Ascending aorta (tissue), 2 donors: ENCODE measurements at regions not wholly inside any gene's neighbourhood (a gene's known extent, or its start where the extent isn't known, plus 50 kb on each side); places are given as distances from the start of the nearest gene placed in this dataset.

Experiments
- DNase-seq, 2 donors: peaks; one replicate each; pipeline ENCODE4 v3.0.0-alpha.2; 2019; ENCODE audit warnings: low spot score in 2 of 2
- H3K27ac ChIP-seq, 2 donors: fragments of 200-600 bp; sonication (generic); one replicate each; pipeline ENCODE4 v1.5.1; 2016 to 2017; ENCODE audit warnings: mild to moderate bottlenecking in 1 of 2
- H3K27me3 ChIP-seq: fragments of 200-600 bp; sonication (generic); one replicate; pipeline ENCODE4 v1.5.1; 2017
- H3K36me3 ChIP-seq, 2 donors: fragments of 200-600 bp; sonication (generic); one replicate each; pipeline ENCODE4 v1.5.1; 2016
- H3K4me1 ChIP-seq, 2 donors: fragments of 200-600 bp; sonication (generic); one replicate each; pipeline ENCODE4 v1.5.1; 2016 to 2017; ENCODE audit warnings: mild to moderate bottlenecking in 1 of 2
- H3K4me3 ChIP-seq, 2 donors: fragments of 200-600 bp; sonication (generic); one replicate each; pipeline ENCODE4 v1.5.1; 2016 to 2017; ENCODE audit warnings: mild to moderate bottlenecking in 1 of 2
- H3K9me3 ChIP-seq, 2 donors: fragments of 200-600 bp; sonication (generic); one replicate each; pipeline ENCODE4 v1.5.1; 2016
- intact Hi-C: fragments of 100-400 bp; cut with DNase I; formaldehyde crosslinking; loops from one replicate; pipeline ENCODE4 v1.15.1; 2023
- TF ChIP-seq, protein P1 (sequence below), 3 experiments: fragments of 200-600 bp in 2 of 3; fragments of 450-650 bp in 1 of 3; sonication (generic) in 2 of 3; IDR thresholded peaks; one replicate each; pipeline ENCODE4 v1.5.1; 2016 to 2019; ENCODE audit warnings: antibody characterized with exemption in 3 of 3, mild to moderate bottlenecking in 1 of 3, moderate library complexity in 1 of 3

DNA sequence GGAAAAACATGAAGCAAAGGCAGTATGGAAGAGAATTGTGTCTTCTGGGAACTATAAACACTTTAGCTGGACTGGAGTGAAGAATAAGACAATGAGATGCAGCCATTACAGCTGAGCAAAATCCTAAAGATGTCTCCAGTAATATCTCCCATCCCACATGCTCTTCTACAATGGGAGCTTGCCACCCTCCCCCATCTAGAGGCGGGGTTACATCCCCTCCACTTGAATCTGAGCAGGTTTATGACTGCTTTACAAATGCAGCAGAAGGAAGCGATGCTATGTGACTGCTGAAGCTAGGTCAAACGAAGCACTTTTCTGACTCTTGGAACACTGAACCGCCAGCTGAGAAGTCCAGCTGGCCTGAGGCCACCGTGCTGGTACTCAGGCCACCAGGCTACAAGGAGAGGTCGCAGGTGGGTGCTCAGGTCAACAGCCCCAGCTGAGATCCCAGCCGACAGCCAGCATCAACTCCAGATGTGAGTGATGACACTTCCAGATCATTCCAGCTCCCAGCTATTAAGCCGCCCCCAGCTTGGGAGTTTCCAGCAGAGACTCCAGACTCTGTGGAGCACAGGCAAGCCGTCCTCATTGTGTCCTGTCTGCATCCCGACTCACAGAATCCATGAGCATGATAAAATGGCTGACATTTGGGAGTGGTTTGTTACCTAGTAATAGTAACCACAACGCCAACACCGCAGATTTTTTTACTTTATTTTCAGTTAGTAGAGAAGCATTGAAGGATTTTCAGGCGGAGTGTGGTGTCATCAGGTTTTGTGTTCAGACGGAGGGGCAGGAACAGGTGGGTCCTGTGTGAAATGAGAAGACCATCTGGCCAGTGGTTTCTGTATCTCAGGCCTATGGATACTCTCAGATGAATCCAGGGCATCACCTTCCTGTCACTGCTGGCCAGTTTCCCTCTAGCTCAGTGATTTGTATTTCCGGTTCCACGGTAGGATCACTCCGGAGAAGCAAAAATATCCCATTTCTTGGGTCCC, 89.3 kb downstream of the NPY start:
- H3K27ac ChIP-seq: no peak overlapping the region
- intact Hi-C loops: no loop called here
- no peak overlapping the region for H3K4me3 ChIP-seq
- no peaks in the 10 kb centered on the region for H3K27me3 ChIP-seq
- no peaks in the 10 kb centered on the region for H3K9me3 ChIP-seq
- no peaks in the 10 kb centered on the region for H3K36me3 ChIP-seq
- no peak for DNase-seq
- H3K4me1 ChIP-seq: no peaks in the 10 kb centered on the region
- TF ChIP-seq, protein P1, sequence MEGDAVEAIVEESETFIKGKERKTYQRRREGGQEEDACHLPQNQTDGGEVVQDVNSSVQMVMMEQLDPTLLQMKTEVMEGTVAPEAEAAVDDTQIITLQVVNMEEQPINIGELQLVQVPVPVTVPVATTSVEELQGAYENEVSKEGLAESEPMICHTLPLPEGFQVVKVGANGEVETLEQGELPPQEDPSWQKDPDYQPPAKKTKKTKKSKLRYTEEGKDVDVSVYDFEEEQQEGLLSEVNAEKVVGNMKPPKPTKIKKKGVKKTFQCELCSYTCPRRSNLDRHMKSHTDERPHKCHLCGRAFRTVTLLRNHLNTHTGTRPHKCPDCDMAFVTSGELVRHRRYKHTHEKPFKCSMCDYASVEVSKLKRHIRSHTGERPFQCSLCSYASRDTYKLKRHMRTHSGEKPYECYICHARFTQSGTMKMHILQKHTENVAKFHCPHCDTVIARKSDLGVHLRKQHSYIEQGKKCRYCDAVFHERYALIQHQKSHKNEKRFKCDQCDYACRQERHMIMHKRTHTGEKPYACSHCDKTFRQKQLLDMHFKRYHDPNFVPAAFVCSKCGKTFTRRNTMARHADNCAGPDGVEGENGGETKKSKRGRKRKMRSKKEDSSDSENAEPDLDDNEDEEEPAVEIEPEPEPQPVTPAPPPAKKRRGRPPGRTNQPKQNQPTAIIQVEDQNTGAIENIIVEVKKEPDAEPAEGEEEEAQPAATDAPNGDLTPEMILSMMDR (IDR thresholded peaks at IDR 0.05): no peak

GRCh38 chr7:24378871-24379616, 95.1 kb downstream of the NPY start:
- TF ChIP-seq, protein P1 (IDR thresholded peaks at IDR 0.05): no peak
- no peak for DNase-seq
- no peaks in the 10 kb centered on the region for H3K27me3 ChIP-seq
- peaks cover 0 to 5% of the 10 kb centered on the region in 2 donors for H3K9me3 ChIP-seq
- no peak overlapping the region for H3K27ac ChIP-seq
- no peaks in the 10 kb centered on the region for H3K4me1 ChIP-seq
- H3K4me3 ChIP-seq: no peak overlapping the region
- no peaks in the 10 kb centered on the region for H3K36me3 ChIP-seq
- intact Hi-C loops: no loop called here

DNA sequence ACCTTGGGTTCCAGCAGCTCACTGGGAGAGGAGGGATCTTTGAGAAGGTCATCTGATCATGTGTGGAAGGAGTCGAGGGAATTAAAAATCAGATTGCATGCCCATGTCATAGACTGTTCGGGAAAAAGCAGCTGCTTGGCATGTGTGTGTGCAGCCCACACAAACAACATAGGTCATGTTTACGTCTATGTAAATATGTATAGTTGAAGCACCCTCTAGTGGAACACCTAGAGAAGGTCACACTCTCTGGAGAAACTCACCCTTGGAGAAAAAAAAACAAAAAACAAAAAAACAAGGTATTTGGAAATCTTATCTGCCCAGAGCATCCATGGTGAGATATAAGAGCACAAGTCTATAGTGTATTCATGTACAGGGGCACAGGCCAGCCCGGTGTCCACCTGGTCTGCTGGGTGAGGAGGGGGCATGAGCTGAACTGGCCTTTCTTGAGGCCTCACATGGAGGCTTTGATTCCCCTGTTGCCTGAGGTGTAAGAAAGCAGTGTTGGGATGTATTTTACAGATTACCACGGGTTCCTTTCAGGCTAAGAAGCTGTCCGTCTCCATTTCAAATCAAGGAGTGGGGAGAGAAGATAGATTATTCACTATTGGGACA, 98.0 kb downstream of the NPY start:
- Histone ChIP-seq H3K9me3 (peaks cover 0 to 5% of the 10 kb centered on the region in 2 donors), H3K4me3 (no peak overlapping the region), H3K27me3 (no peaks in the 10 kb centered on the region), H3K27ac (no peak overlapping the region), H3K4me1 (no peaks in the 10 kb centered on the region), H3K36me3 (no peaks in the 10 kb centered on the region)
- TF ChIP-seq, protein P1 (IDR thresholded peaks at IDR 0.05): no peak
- DNase-seq: no peak
- intact Hi-C loops: no loop called here

DNA sequence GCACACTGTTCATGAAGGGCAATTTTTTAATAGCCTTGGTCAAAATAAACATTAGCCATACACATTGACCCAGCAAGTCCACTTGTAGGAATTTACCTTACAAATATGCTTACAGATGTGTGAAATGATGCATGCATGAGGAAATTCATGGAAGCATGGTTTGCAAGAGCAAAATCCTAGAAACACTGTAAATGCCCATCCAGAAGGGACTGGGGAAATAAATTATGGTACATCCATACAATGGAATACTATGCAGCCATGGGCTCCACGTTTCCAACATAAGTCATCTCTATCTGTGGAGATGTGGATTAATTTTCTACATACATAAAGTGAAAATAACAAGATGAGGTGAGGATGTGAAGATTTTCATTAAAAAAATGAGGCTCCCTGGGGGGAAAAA, 99.1 kb downstream of the NPY start:
- H3K27me3 ChIP-seq: no peaks in the 10 kb centered on the region
- no peaks in the 10 kb centered on the region for H3K4me1 ChIP-seq
- no peak overlapping the region for H3K4me3 ChIP-seq
- intact Hi-C loops: no loop called here
- DNase-seq: no peak
- no peaks in the 10 kb centered on the region for H3K36me3 ChIP-seq
- TF ChIP-seq, protein P1 (IDR thresholded peaks at IDR 0.05): no peak
- peaks cover 0 to 5% of the 10 kb centered on the region in 2 donors for H3K9me3 ChIP-seq
- H3K27ac ChIP-seq: no peak overlapping the region

- Histone ChIP-seq H3K9me3 (peaks cover 0 to 5% of the 10 kb centered on the region in 2 donors), H3K4me1 (no peaks in the 10 kb centered on the region), H3K27ac (no peak overlapping the region), H3K36me3 (no peaks in the 10 kb centered on the region), H3K27me3 (no peaks in the 10 kb centered on the region), H3K4me3 (no peak overlapping the region)
- no peak for DNase-seq
- intact Hi-C loops: no loop called here
- TF ChIP-seq, protein P1 (IDR thresholded peaks at IDR 0.05): no peak
Measured at GRCh38 chr7:24384362-24385030, 100.5 kb downstream of the NPY start.
